GM23338 (cell line): ENCODE measurements at regions not wholly inside any gene's neighbourhood (a gene's known extent, or its start where the extent isn't known, plus 50 kb on each side); places are given as distances from the start of the nearest gene placed in this dataset.

Experiments used
- ATAC-seq: fragments of 200-7000 bp; cut with Tn5 transposase; 3 replicates; pipeline ENCODE4 v1.9.1; 2020
- DNase-seq: peaks from one replicate; pipeline ENCODE4 v3.0.0-alpha.2; 2015; ENCODE audit warnings: low spot score
- H2AFZ ChIP-seq: fragments of 200-600 bp; sonication (generic); 2 replicates; pipeline ENCODE4 v1.8.0; 2016; ENCODE audit warnings: antibody characterized with exemption, mild to moderate bottlenecking, moderate library complexity
- H3F3A ChIP-seq: fragments of 200-600 bp; sonication (generic); replicated peaks from 2 replicates; pipeline ENCODE4 v1.8.0; 2017; ENCODE audit warnings: antibody characterized with exemption, mixed run types, low read depth
- H3K27ac ChIP-seq: fragments of 200-600 bp; sonication (generic); 2 replicates; pipeline ENCODE4 v1.6.1; 2016; ENCODE audit warnings: low read depth
- H3K27me3 ChIP-seq: fragments of 200-600 bp; sonication (generic); 2 replicates; pipeline ENCODE4 v1.8.0; 2016; ENCODE audit warnings: mild to moderate bottlenecking, mixed run types, moderate library complexity; ENCODE audit not compliant: insufficient read depth
- H3K36me3 ChIP-seq: fragments of 200-600 bp; sonication (generic); 2 replicates; pipeline ENCODE4 v1.8.0; 2016; ENCODE audit warnings: mild to moderate bottlenecking; ENCODE audit not compliant: insufficient read depth
- H3K4me1 ChIP-seq: fragments of 200-600 bp; sonication (generic); 2 replicates; pipeline ENCODE4 v1.8.0; 2016; ENCODE audit warnings: mild to moderate bottlenecking, moderate library complexity; ENCODE audit not compliant: insufficient read depth
- H3K4me2 ChIP-seq: fragments of 200-600 bp; sonication (generic); 2 replicates; pipeline ENCODE4 v1.7.1; 2017; ENCODE audit warnings: mixed run types
- H3K4me3 ChIP-seq: fragments of 200-600 bp; sonication (generic); 2 replicates; pipeline ENCODE4 v1.6.1; 2016; ENCODE audit warnings: mixed run types
- H3K79me2 ChIP-seq: fragments of 200-600 bp; sonication (generic); replicated peaks from 2 replicates; pipeline ENCODE4 v1.8.0; 2017; ENCODE audit warnings: mild to moderate bottlenecking; ENCODE audit not compliant: insufficient read depth
- H3K9me2 ChIP-seq: fragments of 200-600 bp; sonication (generic); 2 replicates; pipeline ENCODE4 v1.8.0; 2017; ENCODE audit not compliant: insufficient read depth
- H4K20me1 ChIP-seq: fragments of 200-600 bp; sonication (generic); replicated peaks from 2 replicates; pipeline ENCODE4 v1.8.0; 2017; ENCODE audit warnings: mild to moderate bottlenecking; ENCODE audit not compliant: insufficient read depth
- H3K27ac Mint-ChIP-seq: 2 replicates; pipeline ENCODE4 v1.8.0; 2020; ENCODE audit warnings: inconsistent platforms, mild to moderate bottlenecking, moderate library complexity, mixed read lengths
- H3K27me3 Mint-ChIP-seq: 3 replicates; pipeline ENCODE4 v1.8.0; 2022; ENCODE audit warnings: low read depth, mild to moderate bottlenecking, moderate library complexity, mixed read lengths, inconsistent platforms; ENCODE audit not compliant: insufficient read depth, poor library complexity
- H3K36me3 Mint-ChIP-seq: 3 replicates; pipeline ENCODE4 v1.8.0; 2021; ENCODE audit warnings: low read depth, mild to moderate bottlenecking, inconsistent platforms, moderate library complexity, mixed read lengths
- H3K4me1 Mint-ChIP-seq: 3 replicates; pipeline ENCODE4 v1.8.0; 2020; ENCODE audit warnings: mild to moderate bottlenecking, inconsistent platforms, mixed read lengths
- H3K4me3 Mint-ChIP-seq: 3 replicates; pipeline ENCODE4 v1.8.0; 2021; ENCODE audit warnings: moderate library complexity, mild to moderate bottlenecking, inconsistent platforms, mixed read lengths
- H3K9me3 Mint-ChIP-seq: 3 replicates; pipeline ENCODE4 v1.8.0; 2020; ENCODE audit warnings: moderate library complexity, mild to moderate bottlenecking, inconsistent platforms, mixed read lengths
- ETS1 ChIP-seq: IDR thresholded peaks from 2 replicates; pipeline ENCODE4 v1.6.1; 2016; ENCODE audit warnings: antibody characterized with exemption
- EZH2 ChIP-seq: fragments of 200-600 bp; sonication (generic); IDR thresholded peaks from one replicate; pipeline ENCODE4 v1.8.0; 2017; ENCODE audit warnings: antibody characterized with exemption, mild to moderate bottlenecking, low read depth; ENCODE audit not compliant: unreplicated experiment
- EZH2phosphoT487 ChIP-seq: fragments of 200-600 bp; sonication (generic); IDR thresholded peaks from one replicate; pipeline ENCODE4 v1.8.1; 2018; ENCODE audit warnings: antibody characterized with exemption; ENCODE audit not compliant: unreplicated experiment
- JUNB ChIP-seq: IDR thresholded peaks from one replicate; pipeline ENCODE4 v1.6.1; 2016; ENCODE audit warnings: antibody characterized with exemption; ENCODE audit not compliant: unreplicated experiment
- NANOG ChIP-seq: IDR thresholded peaks from 2 replicates; pipeline ENCODE4 v1.6.1; 2016; ENCODE audit warnings: antibody characterized with exemption, borderline replicate concordance
- POLR2AphosphoS5 ChIP-seq: IDR thresholded peaks from 2 replicates; pipeline ENCODE4 v1.6.1; 2016; ENCODE audit warnings: antibody characterized with exemption, low read depth
- STAT1 ChIP-seq: IDR thresholded peaks from one replicate; pipeline ENCODE4 v1.6.1; 2016; ENCODE audit warnings: antibody characterized with exemption; ENCODE audit not compliant: unreplicated experiment
- ZNF114 ChIP-seq: fragments of 250-450 bp; sonication (Bioruptor Pico); IDR thresholded peaks from 2 replicates; pipeline ENCODE4 v1.5.0; 2020; ENCODE audit warnings: mild to moderate bottlenecking, moderate library complexity
- ZNF331 ChIP-seq: fragments of 250-450 bp; sonication (Bioruptor Pico); IDR thresholded peaks from 2 replicates; pipeline ENCODE4 v1.5.0; 2020; ENCODE audit warnings: low read depth, mild to moderate bottlenecking, moderate library complexity
- TF ChIP-seq, protein P1 (sequence below): IDR thresholded peaks from one replicate; pipeline ENCODE4 v1.6.1; 2018; ENCODE audit warnings: antibody characterized with exemption; ENCODE audit not compliant: unreplicated experiment
- TF ChIP-seq, protein P2 (sequence below): fragments of 250-450 bp; sonication (Bioruptor Pico); IDR thresholded peaks from 2 replicates; pipeline ENCODE4 v1.5.0; 2020; ENCODE audit warnings: mild to moderate bottlenecking, moderate library complexity

DNA sequence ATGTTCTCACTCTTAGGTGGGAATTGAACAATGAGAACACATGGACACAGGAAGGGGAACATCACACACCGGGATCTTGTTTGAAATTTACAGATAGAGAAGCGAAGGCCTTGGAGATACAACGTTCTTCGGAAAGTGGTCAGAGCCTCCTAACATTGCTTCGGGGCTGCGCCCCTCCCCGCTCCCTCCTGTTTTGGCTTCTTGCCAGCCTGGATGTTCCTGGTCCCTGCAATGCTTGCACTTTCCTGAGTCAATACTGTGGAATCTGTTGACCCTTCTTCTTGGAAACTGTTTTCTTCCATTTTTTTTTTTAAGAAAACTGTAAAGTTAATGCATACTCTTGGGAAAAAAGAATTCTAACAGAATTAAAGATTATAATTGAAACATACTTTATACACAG is 360.8 kb downstream of the SOCS6 start:
- H3K79me2 ChIP-seq, result no peaks in the 10 kb centered on the region
- no peaks in the 10 kb centered on the region for H4K20me1 ChIP-seq
- H3K9me2 ChIP-seq, result no peaks in the 10 kb centered on the region
- Mint-ChIP-seq H3K27me3 (peaks cover 5% of the 10 kb centered on the region), H3K36me3 (peaks cover 43% of the 10 kb centered on the region), H3K27ac (no peak overlapping the region), H3K4me1 (no peaks in the 10 kb centered on the region), H3K9me3 (peaks cover 96% of the 10 kb centered on the region), H3K4me3 (no peak overlapping the region)
- no peaks in the 10 kb centered on the region for H3F3A ChIP-seq
- H3K4me2 ChIP-seq, result no peak overlapping the region
- no peak for DNase-seq
- no peaks in the 10 kb centered on the region for H3K27me3 ChIP-seq
- no peak overlapping the region for H2AFZ ChIP-seq
- H3K4me1 ChIP-seq, result no peaks in the 10 kb centered on the region
- no peak overlapping the region for H3K27ac ChIP-seq
- H3K36me3 ChIP-seq, result peaks cover 10% of the 10 kb centered on the region; the same call in 1 of the 2 replicates
- TF ChIP-seq EZH2, result no peak
- no peak for TF ChIP-seq EZH2phosphoT487
- no peak for TF ChIP-seq NANOG
- TF ChIP-seq ZNF331 (CRISPR knock-in tag), result no peak
- ATAC-seq, result no peak
- no peak overlapping the region for H3K4me3 ChIP-seq

GRCh38 chr18:70645971-70646370 is 357.1 kb downstream of the SOCS6 start:
- no peaks in the 10 kb centered on the region for H3K27me3 ChIP-seq
- Mint-ChIP-seq H3K4me3 (no peak overlapping the region), H3K36me3 (peaks cover 40% of the 10 kb centered on the region), H3K9me3 (peaks cover 96% of the 10 kb centered on the region), H3K4me1 (no peaks in the 10 kb centered on the region), H3K27ac (no peak overlapping the region), H3K27me3 (peaks cover 3% of the 10 kb centered on the region)
- no peaks in the 10 kb centered on the region for H3K9me2 ChIP-seq
- H3K79me2 ChIP-seq, result no peaks in the 10 kb centered on the region
- H2AFZ ChIP-seq, result no peak overlapping the region
- H3K4me3 ChIP-seq, result no peak overlapping the region
- H4K20me1 ChIP-seq, result no peaks in the 10 kb centered on the region
- no peaks in the 10 kb centered on the region for H3F3A ChIP-seq
- peaks cover 10% of the 10 kb centered on the region; the same call in 1 of the 2 replicates for H3K36me3 ChIP-seq
- H3K4me1 ChIP-seq, result no peaks in the 10 kb centered on the region
- no peak for ATAC-seq
- no peak overlapping the region for H3K27ac ChIP-seq
- H3K4me2 ChIP-seq, result no peak overlapping the region
- DNase-seq, result no peak
- TF ChIP-seq POLR2AphosphoS5 (no peak), ZNF114 (CRISPR knock-in tag) (no peak), EZH2 (no peak), JUNB (no peak), ETS1 (no peak), STAT1 (no peak), ZNF331 (CRISPR knock-in tag) (no peak)
- TF ChIP-seq, protein P1, sequence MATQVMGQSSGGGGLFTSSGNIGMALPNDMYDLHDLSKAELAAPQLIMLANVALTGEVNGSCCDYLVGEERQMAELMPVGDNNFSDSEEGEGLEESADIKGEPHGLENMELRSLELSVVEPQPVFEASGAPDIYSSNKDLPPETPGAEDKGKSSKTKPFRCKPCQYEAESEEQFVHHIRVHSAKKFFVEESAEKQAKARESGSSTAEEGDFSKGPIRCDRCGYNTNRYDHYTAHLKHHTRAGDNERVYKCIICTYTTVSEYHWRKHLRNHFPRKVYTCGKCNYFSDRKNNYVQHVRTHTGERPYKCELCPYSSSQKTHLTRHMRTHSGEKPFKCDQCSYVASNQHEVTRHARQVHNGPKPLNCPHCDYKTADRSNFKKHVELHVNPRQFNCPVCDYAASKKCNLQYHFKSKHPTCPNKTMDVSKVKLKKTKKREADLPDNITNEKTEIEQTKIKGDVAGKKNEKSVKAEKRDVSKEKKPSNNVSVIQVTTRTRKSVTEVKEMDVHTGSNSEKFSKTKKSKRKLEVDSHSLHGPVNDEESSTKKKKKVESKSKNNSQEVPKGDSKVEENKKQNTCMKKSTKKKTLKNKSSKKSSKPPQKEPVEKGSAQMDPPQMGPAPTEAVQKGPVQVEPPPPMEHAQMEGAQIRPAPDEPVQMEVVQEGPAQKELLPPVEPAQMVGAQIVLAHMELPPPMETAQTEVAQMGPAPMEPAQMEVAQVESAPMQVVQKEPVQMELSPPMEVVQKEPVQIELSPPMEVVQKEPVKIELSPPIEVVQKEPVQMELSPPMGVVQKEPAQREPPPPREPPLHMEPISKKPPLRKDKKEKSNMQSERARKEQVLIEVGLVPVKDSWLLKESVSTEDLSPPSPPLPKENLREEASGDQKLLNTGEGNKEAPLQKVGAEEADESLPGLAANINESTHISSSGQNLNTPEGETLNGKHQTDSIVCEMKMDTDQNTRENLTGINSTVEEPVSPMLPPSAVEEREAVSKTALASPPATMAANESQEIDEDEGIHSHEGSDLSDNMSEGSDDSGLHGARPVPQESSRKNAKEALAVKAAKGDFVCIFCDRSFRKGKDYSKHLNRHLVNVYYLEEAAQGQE, result no peak
- TF ChIP-seq, protein P2, sequence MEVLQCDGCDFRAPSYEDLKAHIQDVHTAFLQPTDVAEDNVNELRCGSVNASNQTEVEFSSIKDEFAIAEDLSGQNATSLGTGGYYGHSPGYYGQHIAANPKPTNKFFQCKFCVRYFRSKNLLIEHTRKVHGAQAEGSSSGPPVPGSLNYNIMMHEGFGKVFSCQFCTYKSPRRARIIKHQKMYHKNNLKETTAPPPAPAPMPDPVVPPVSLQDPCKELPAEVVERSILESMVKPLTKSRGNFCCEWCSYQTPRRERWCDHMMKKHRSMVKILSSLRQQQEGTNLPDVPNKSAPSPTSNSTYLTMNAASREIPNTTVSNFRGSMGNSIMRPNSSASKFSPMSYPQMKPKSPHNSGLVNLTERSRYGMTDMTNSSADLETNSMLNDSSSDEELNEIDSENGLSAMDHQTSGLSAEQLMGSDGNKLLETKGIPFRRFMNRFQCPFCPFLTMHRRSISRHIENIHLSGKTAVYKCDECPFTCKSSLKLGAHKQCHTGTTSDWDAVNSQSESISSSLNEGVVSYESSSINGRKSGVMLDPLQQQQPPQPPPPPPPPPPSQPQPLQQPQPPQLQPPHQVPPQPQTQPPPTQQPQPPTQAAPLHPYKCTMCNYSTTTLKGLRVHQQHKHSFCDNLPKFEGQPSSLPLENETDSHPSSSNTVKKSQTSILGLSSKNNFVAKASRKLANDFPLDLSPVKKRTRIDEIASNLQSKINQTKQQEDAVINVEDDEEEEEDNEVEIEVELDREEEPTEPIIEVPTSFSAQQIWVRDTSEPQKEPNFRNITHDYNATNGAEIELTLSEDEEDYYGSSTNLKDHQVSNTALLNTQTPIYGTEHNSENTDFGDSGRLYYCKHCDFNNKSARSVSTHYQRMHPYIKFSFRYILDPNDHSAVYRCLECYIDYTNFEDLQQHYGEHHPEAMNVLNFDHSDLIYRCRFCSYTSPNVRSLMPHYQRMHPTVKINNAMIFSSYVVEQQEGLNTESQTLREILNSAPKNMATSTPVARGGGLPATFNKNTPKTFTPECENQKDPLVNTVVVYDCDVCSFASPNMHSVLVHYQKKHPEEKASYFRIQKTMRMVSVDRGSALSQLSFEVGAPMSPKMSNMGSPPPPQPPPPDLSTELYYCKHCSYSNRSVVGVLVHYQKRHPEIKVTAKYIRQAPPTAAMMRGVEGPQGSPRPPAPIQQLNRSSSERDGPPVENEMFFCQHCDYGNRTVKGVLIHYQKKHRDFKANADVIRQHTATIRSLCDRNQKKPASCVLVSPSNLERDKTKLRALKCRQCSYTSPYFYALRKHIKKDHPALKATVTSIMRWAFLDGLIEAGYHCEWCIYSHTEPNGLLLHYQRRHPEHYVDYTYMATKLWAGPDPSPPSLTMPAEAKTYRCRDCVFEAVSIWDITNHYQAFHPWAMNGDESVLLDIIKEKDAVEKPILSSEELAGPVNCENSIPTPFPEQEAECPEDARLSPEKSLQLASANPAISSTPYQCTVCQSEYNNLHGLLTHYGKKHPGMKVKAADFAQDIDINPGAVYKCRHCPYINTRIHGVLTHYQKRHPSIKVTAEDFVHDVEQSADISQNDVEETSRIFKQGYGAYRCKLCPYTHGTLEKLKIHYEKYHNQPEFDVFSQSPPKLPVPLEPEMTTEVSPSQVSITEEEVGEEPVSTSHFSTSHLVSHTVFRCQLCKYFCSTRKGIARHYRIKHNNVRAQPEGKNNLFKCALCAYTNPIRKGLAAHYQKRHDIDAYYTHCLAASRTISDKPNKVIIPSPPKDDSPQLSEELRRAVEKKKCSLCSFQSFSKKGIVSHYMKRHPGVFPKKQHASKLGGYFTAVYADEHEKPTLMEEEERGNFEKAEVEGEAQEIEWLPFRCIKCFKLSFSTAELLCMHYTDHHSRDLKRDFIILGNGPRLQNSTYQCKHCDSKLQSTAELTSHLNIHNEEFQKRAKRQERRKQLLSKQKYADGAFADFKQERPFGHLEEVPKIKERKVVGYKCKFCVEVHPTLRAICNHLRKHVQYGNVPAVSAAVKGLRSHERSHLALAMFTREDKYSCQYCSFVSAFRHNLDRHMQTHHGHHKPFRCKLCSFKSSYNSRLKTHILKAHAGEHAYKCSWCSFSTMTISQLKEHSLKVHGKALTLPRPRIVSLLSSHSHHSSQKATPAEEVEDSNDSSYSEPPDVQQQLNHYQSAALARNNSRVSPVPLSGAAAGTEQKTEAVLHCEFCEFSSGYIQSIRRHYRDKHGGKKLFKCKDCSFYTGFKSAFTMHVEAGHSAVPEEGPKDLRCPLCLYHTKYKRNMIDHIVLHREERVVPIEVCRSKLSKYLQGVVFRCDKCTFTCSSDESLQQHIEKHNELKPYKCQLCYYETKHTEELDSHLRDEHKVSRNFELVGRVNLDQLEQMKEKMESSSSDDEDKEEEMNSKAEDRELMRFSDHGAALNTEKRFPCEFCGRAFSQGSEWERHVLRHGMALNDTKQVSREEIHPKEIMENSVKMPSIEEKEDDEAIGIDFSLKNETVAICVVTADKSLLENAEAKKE (CRISPR knock-in tag), result no peak
